GM18951 (cell line): ENCODE measurements at regions not wholly inside any gene's neighbourhood (a gene's known extent, or its start where the extent isn't known, plus 50 kb on each side); places are given as distances from the start of the nearest gene placed in this dataset.

Experiments
- POLR2A ChIP-seq: IDR thresholded peaks from 4 replicates; pipeline ENCODE4 v1.6.1; 2011; ENCODE audit warnings: mild to moderate bottlenecking; ENCODE audit not compliant: insufficient read length, insufficient read depth; ENCODE audit errors: extremely low read depth
- in situ Hi-C: fragments of 300-500 bp; cut with MboI; formaldehyde crosslinking; loops from one replicate; pipeline ENCODE4 v1.12.0; 2022; ENCODE audit warnings: low sequenced_read_pairs, mixed read lengths, inconsistent platforms; ENCODE audit not compliant: unreplicated experiment

GRCh38 chr5:103624675-103625074, 62.1 kb upstream of the NUDT12 start:
- in situ Hi-C loops: no loop called here
- TF ChIP-seq POLR2A: no peak

- no peak for TF ChIP-seq POLR2A
- in situ Hi-C loops: no loop called here
These were observed 61.5 kb upstream of the NUDT12 start for GRCh38 chr5:103624035-103624480.

GRCh38 chr5:103623425-103623824, 60.8 kb upstream of the NUDT12 start:
- in situ Hi-C loops: no loop called here
- no peak for TF ChIP-seq POLR2A

DNA sequence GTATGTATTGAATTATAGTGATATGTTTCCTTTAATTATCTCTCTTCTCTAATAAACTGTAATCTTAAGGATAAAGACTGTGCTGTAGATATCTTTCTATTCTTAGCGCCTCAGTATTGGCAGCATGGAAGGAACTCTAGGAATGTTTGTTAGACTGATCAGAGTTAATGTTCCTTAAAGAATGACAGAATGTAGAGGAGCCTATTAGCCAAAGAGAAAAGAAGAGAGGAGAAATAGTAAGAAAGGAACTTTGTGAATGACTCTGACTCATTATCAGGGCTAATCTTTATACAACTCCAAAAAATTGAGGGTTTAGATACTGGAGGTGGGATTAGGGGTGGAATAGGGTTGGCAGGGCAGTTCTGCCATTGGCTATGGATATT, 59.0 kb upstream of the NUDT12 start:
- in situ Hi-C loops: no loop called here
- no peak for TF ChIP-seq POLR2A

DNA sequence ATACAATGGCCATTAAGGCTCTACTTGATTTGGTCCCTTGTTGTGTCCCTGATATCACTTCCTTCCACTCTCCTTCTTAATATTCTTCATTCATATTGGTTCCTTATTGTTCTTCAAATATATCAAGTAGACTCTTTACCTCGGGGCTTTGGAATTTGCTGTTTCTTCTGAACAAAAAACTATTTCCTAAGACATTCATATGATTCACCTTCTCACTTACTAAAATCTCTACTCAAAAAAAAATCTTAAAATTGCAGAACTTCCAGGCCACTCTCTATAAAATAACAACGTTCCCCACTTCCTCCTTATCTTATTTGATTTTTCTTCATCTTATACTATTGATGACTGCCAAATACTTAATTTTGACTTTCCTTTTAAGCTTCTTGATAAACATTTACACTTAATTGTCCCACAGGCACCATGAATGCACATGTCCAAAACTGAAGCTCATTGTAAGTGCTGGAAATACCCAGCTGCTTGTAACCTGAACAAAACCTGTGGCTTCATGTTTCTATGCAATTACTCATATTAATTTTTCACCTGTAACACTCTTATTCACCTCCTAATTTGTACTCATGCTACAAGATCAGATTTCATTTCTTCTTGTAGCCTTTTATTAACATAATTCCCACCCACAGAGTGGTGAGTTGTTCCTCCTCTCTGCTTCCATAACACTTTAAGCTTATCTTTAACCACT, 58.4 kb upstream of the NUDT12 start:
- TF ChIP-seq POLR2A: no peak
- in situ Hi-C loops: no loop called here

- no peak for TF ChIP-seq POLR2A
- in situ Hi-C loops: no loop called here
These were observed 55.3 kb upstream of the NUDT12 start for GRCh38 chr5:103617913-103618312.

DNA sequence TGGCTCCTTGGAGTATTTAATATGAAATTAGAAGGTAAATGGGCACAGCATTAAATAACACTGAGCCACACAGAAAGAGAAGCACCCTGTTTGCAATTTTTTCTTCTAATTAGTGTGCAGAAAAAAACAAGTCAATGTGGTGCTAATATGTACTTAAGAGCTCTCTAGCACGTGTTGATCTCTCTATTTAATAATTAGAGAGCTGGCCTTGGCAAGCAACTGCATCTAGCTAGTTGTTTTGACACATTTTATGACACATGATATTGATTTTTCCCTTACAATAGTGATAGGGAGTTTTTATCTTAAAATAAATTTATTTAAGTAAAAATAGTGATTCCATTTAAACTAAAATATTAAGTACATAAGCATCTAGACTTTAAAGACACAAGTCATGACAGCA, 54.5 kb upstream of the NUDT12 start:
- in situ Hi-C loops: no loop called here
- TF ChIP-seq POLR2A: no peak

DNA sequence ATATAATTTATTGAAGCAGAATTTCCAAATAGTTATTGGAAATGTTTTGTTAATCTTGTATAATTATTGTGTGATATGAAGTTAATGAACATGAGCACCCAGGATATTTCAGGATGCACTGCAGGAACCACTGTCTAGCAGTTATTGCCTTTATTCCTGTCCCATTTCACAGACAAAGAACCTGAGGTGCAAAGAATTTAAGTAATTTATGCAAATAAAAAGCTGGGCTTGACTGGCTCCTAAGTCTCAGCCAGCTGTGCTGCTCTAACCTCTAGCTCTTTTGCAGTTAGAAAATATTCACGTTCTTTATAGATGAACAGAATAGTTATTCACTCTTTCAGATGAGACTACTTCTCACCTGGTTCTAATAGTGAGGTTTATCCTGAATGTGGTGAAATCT, 50.0 kb upstream of the NUDT12 start:
- no peak for TF ChIP-seq POLR2A
- in situ Hi-C loops: no loop called here
